ENCODE measurements at regions not wholly inside any gene's neighbourhood (a gene's known extent, or its start where the extent isn't known, plus 50 kb on each side); places are given as distances from the start of the nearest gene placed in this dataset.
"Not testable (repeated sequence)": the region's sequence is repeated elsewhere in the genome, so short reads cannot be mapped to it uniquely, and the experiment has no call there.

GRCh38 chr15:20473465-20473864 is 68.1 kb downstream of the GOLGA6L6 start:
- DNase-seq (ENCODE audit: low read depth); H3K4me3 ChIP-seq (ENCODE audit: low read depth, low read length): not testable (repeated sequence)

- not testable (repeated sequence) for H3K4me3 ChIP-seq (ENCODE audit: low read depth, low read length); DNase-seq (ENCODE audit: low read depth)
Measured at GRCh38 chr15:20472983-20473382, 68.6 kb downstream of the GOLGA6L6 start.

- not testable (repeated sequence) for DNase-seq (ENCODE audit: low read depth); H3K4me3 ChIP-seq (ENCODE audit: low read depth, low read length)
Measured at GRCh38 chr15:20470810-20471209, 70.8 kb downstream of the GOLGA6L6 start.

- DNase-seq (ENCODE audit: low read depth); H3K4me3 ChIP-seq (ENCODE audit: low read depth, low read length): not testable (repeated sequence)
Measured at GRCh38 chr15:20441138-20441537, 100.5 kb downstream of the GOLGA6L6 start.

- not testable (repeated sequence) for H3K4me3 ChIP-seq (ENCODE audit: low read depth, low read length); DNase-seq (ENCODE audit: low read depth)
Measured at GRCh38 chr15:20440390-20440789, 101.2 kb downstream of the GOLGA6L6 start.

GRCh38 chr15:20439111-20439510 is 102.5 kb downstream of the GOLGA6L6 start:
- not testable (repeated sequence) for DNase-seq (ENCODE audit: low read depth); H3K4me3 ChIP-seq (ENCODE audit: low read depth, low read length)

GRCh38 chr15:20438255-20438654 is 103.3 kb downstream of the GOLGA6L6 start:
- not testable (repeated sequence) for H3K4me3 ChIP-seq (ENCODE audit: low read depth, low read length)

GRCh38 chr15:20433468-20433867 is 108.1 kb downstream of the GOLGA6L6 start:
- H3K4me3 ChIP-seq (ENCODE audit: low read depth, low read length); DNase-seq (ENCODE audit: low read depth): not testable (repeated sequence)

More at GRCh38 chr15:20438255-20438654, 103.3 kb downstream of the GOLGA6L6 start:
- not testable (repeated sequence) for DNase-seq (ENCODE audit: low read depth)

- not testable (repeated sequence) for H3K4me3 ChIP-seq (ENCODE audit: low read depth, low read length); DNase-seq (ENCODE audit: low read depth)
Measured at GRCh38 chr15:20430495-20430894, 111.1 kb downstream of the GOLGA6L6 start.

- not testable (repeated sequence) for H3K4me3 ChIP-seq (ENCODE audit: low read depth, low read length); DNase-seq (ENCODE audit: low read depth)
Measured at GRCh38 chr15:20420710-20421109, 120.9 kb downstream of the GOLGA6L6 start.

- DNase-seq (ENCODE audit: low read depth); H3K4me3 ChIP-seq (ENCODE audit: low read depth, low read length): not testable (repeated sequence)
Measured at GRCh38 chr15:20416618-20417017, 125.0 kb downstream of the GOLGA6L6 start.

- not testable (repeated sequence) for H3K4me3 ChIP-seq (ENCODE audit: low read depth, low read length); DNase-seq (ENCODE audit: low read depth)
Measured at GRCh38 chr15:20409667-20410198, 131.9 kb downstream of the GOLGA6L6 start.

GRCh38 chr15:20409247-20409646 is 132.4 kb downstream of the GOLGA6L6 start:
- H3K4me3 ChIP-seq (ENCODE audit: low read depth, low read length) = no peak overlapping the region
- no peak for DNase-seq (ENCODE audit: low read depth)
- no peak for TF ChIP-seq CTCF (IDR thresholded peaks at IDR 0.05; ENCODE audit: control insufficient read depth, extremely low read depth, insufficient read depth)

- no peak for TF ChIP-seq CTCF (IDR thresholded peaks at IDR 0.05; ENCODE audit: control insufficient read depth, extremely low read depth, insufficient read depth)
- no peak overlapping the region for H3K4me3 ChIP-seq (ENCODE audit: low read depth, low read length)
- no peak for DNase-seq (ENCODE audit: low read depth)
Measured at GRCh38 chr15:20407553-20407952, 134.0 kb downstream of the GOLGA6L6 start.

GRCh38 chr15:20404571-20404970 is 137.0 kb downstream of the GOLGA6L6 start:
- H3K4me3 ChIP-seq (ENCODE audit: low read depth, low read length); DNase-seq (ENCODE audit: low read depth): not testable (repeated sequence)

GRCh38 chr15:20402586-20402985 is 139.0 kb downstream of the GOLGA6L6 start:
- H3K4me3 ChIP-seq (ENCODE audit: low read depth, low read length); DNase-seq (ENCODE audit: low read depth): not testable (repeated sequence)

- not testable (repeated sequence) for H3K4me3 ChIP-seq (ENCODE audit: low read depth, low read length); DNase-seq (ENCODE audit: low read depth)
Measured at GRCh38 chr15:20401058-20401457, 140.5 kb downstream of the GOLGA6L6 start.

- not testable (repeated sequence) for DNase-seq (ENCODE audit: low read depth); H3K4me3 ChIP-seq (ENCODE audit: low read depth, low read length)
Measured at GRCh38 chr15:20398680-20399079, 142.9 kb downstream of the GOLGA6L6 start.
